WTC11 (cell line): ENCODE measurements at regions not wholly inside any gene's neighbourhood (a gene's known extent, or its start where the extent isn't known, plus 50 kb on each side); places are given as distances from the start of the nearest gene placed in this dataset.
"Not testable (repeated sequence)": the region's sequence is repeated elsewhere in the genome, so short reads cannot be mapped to it uniquely, and the experiment has no call there.

ENCODE experiments used
- ATAC-seq: fragments of 200-7000 bp; cut with Tn5 transposase; 2 replicates; pipeline ENCODE4 v1.10.0; 2021; ENCODE audit warnings: mild to moderate bottlenecking, moderate library complexity
- CTCF ChIA-PET: fragments of 300-600 bp; sonication (Branson Sonifier 250); formaldehyde crosslinking; loops from one replicate; lab custom pipeline; 2021; ENCODE audit warnings: antibody characterized with exemption; lab: Charles Lee
- POLR2A ChIA-PET: fragments of 350-600 bp; sonication (Branson Sonifier 250); formaldehyde crosslinking; loops from one replicate; lab custom pipeline; 2021; ENCODE audit warnings: antibody characterized with exemption; lab: Charles Lee
- DNase-seq: peaks from one replicate; pipeline ENCODE4 v3.0.0; 2021; ENCODE audit warnings: low spot score
- H3K27ac Mint-ChIP-seq: 2 replicates; pipeline ENCODE4 v1.8.0; 2021; ENCODE audit warnings: mixed read lengths
- H3K27me3 Mint-ChIP-seq: 2 replicates; pipeline ENCODE4 v1.8.0; 2021; ENCODE audit warnings: low read depth, mild to moderate bottlenecking, moderate library complexity, mixed read lengths
- H3K36me3 Mint-ChIP-seq: 2 replicates; pipeline ENCODE4 v1.8.0; 2021; ENCODE audit warnings: mixed read lengths
- H3K4me1 Mint-ChIP-seq: 2 replicates; pipeline ENCODE4 v1.8.0; 2022; ENCODE audit warnings: mixed read lengths
- H3K4me3 Mint-ChIP-seq: 2 replicates; pipeline ENCODE4 v1.8.0; 2021; ENCODE audit warnings: mild to moderate bottlenecking, moderate library complexity, mixed read lengths
- H3K9me3 Mint-ChIP-seq: 2 replicates; pipeline ENCODE4 v1.8.0; 2021; ENCODE audit warnings: mixed read lengths
- ATF6 ChIP-seq: sonication (generic); formaldehyde crosslinking; IDR thresholded peaks from 2 replicates; pipeline ENCODE4 v1.8.1; 2023; ENCODE audit warnings: mild to moderate bottlenecking, missing genetic modification reagents
- CDX4 ChIP-seq: fragments of 250-450 bp; sonication (Bioruptor Pico); IDR thresholded peaks from 2 replicates; pipeline ENCODE4 v1.9.0; 2021; ENCODE audit warnings: moderate library complexity, mild to moderate bottlenecking, inconsistent platforms, borderline replicate concordance
- E2F1 ChIP-seq: sonication (generic); formaldehyde crosslinking; IDR thresholded peaks from 2 replicates; pipeline ENCODE4 v1.8.0; 2022; ENCODE audit warnings: mild to moderate bottlenecking, missing genetic modification reagents
- ETV6 ChIP-seq: sonication (generic); formaldehyde crosslinking; IDR thresholded peaks from 2 replicates; pipeline ENCODE4 v1.8.1; 2022; ENCODE audit warnings: mild to moderate bottlenecking, missing genetic modification reagents
- FOXP1 ChIP-seq: sonication (generic); formaldehyde crosslinking; IDR thresholded peaks from 2 replicates; pipeline ENCODE4 v1.8.0; 2022; ENCODE audit warnings: missing genetic modification reagents, mild to moderate bottlenecking, moderate library complexity, borderline replicate concordance
- JUN ChIP-seq: sonication (generic); formaldehyde crosslinking; IDR thresholded peaks from 2 replicates; pipeline ENCODE4 v1.8.0; 2023; ENCODE audit warnings: mild to moderate bottlenecking, missing genetic modification reagents
- KAT7 ChIP-seq: sonication (generic); formaldehyde crosslinking; IDR thresholded peaks from 2 replicates; pipeline ENCODE4 v1.8.1; 2023; ENCODE audit warnings: missing genetic modification reagents, mild to moderate bottlenecking, borderline replicate concordance
- MAX ChIP-seq: sonication (generic); formaldehyde crosslinking; IDR thresholded peaks from 2 replicates; pipeline ENCODE4 v1.8.0; 2022; ENCODE audit warnings: mild to moderate bottlenecking, missing genetic modification reagents
- MXD4 ChIP-seq: fragments of 250-450 bp; sonication (Bioruptor Pico); IDR thresholded peaks from 2 replicates; pipeline ENCODE4 v1.8.0; 2021; ENCODE audit warnings: mild to moderate bottlenecking, moderate library complexity, borderline replicate concordance
- MYBL2 ChIP-seq: sonication (generic); formaldehyde crosslinking; IDR thresholded peaks from 2 replicates; pipeline ENCODE4 v1.8.1; 2023; ENCODE audit warnings: mild to moderate bottlenecking, moderate library complexity, missing genetic modification reagents
- NFATC4 ChIP-seq: fragments of 250-450 bp; sonication (Bioruptor Pico); IDR thresholded peaks from 2 replicates; pipeline ENCODE4 v1.9.0; 2021; ENCODE audit warnings: mild to moderate bottlenecking
- NR2C2 ChIP-seq: sonication (generic); formaldehyde crosslinking; IDR thresholded peaks from 2 replicates; pipeline ENCODE4 v1.8.0; 2022; ENCODE audit warnings: mild to moderate bottlenecking, missing genetic modification reagents
- NR3C1 ChIP-seq: sonication (generic); formaldehyde crosslinking; conservative IDR thresholded peaks from 2 replicates; pipeline ENCODE4 v1.8.1; 2023; ENCODE audit warnings: low read depth, mild to moderate bottlenecking, missing genetic modification reagents
- RELA ChIP-seq: sonication (generic); formaldehyde crosslinking; IDR thresholded peaks from 2 replicates; pipeline ENCODE4 v1.8.1; 2022; ENCODE audit warnings: missing genetic modification reagents, mild to moderate bottlenecking, borderline replicate concordance
- SMAD3 ChIP-seq: sonication (generic); formaldehyde crosslinking; IDR thresholded peaks from 2 replicates; pipeline ENCODE4 v1.8.0; 2022; ENCODE audit warnings: missing genetic modification reagents, mild to moderate bottlenecking, borderline replicate concordance
- TCF7 ChIP-seq: sonication (generic); formaldehyde crosslinking; IDR thresholded peaks from 2 replicates; pipeline ENCODE4 v1.8.0; 2022; ENCODE audit warnings: mild to moderate bottlenecking, low read depth, missing genetic modification reagents, moderate library complexity
- ZNF121 ChIP-seq: sonication (generic); formaldehyde crosslinking; IDR thresholded peaks from 2 replicates; pipeline ENCODE4 v1.8.0; 2023; ENCODE audit warnings: missing genetic modification reagents
- ZNF281 ChIP-seq: sonication (generic); formaldehyde crosslinking; IDR thresholded peaks from 2 replicates; pipeline ENCODE4 v1.8.0; 2023; ENCODE audit warnings: mild to moderate bottlenecking, missing genetic modification reagents
- ZNF423 ChIP-seq: fragments of 250-450 bp; sonication (Bioruptor Pico); IDR thresholded peaks from 2 replicates; pipeline ENCODE4 v2.1.2; 2022; ENCODE audit warnings: mild to moderate bottlenecking, moderate library complexity
- ZNF671 ChIP-seq: fragments of 250-450 bp; sonication (Bioruptor Pico); IDR thresholded peaks from 2 replicates; pipeline ENCODE4 v1.8.0; 2021; ENCODE audit warnings: mild to moderate bottlenecking
- TF ChIP-seq, protein P1 (sequence below): sonication (generic); formaldehyde crosslinking; IDR thresholded peaks from 2 replicates; pipeline ENCODE4 v1.8.1; 2022; ENCODE audit warnings: mild to moderate bottlenecking, moderate library complexity, missing genetic modification reagents

- no peak overlapping the region for H3K4me3 Mint-ChIP-seq
- ChIA-PET CTCF (no interaction called here), POLR2A (no interaction called here)
- TF ChIP-seq ZNF121 (CRISPR knock-in tag) (no peak), JUN (CRISPR knock-in tag) (no peak), KAT7 (no peak), NFATC4 (no peak), FOXP1 (no peak), ZNF281 (CRISPR knock-in tag) (no peak), ZNF671 (CRISPR knock-in tag) (no peak), E2F1 (CRISPR knock-in tag) (no peak), NR2C2 (CRISPR knock-in tag) (no peak), ETV6 (CRISPR knock-in tag) (no peak), NR3C1 (CRISPR knock-in tag) (no peak)
- TF ChIP-seq, protein P1, sequence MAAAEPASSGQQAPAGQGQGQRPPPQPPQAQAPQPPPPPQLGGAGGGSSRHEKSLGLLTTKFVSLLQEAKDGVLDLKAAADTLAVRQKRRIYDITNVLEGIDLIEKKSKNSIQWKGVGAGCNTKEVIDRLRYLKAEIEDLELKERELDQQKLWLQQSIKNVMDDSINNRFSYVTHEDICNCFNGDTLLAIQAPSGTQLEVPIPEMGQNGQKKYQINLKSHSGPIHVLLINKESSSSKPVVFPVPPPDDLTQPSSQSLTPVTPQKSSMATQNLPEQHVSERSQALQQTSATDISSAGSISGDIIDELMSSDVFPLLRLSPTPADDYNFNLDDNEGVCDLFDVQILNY (CRISPR knock-in tag), result no peak
- peaks cover 10% of the 10 kb centered on the region for H3K36me3 Mint-ChIP-seq
- no peaks in the 10 kb centered on the region for H3K27me3 Mint-ChIP-seq
- peaks cover 30% of the 10 kb centered on the region for H3K4me1 Mint-ChIP-seq
- peaks cover 30% of the 10 kb centered on the region for H3K9me3 Mint-ChIP-seq
- no peak overlapping the region for H3K27ac Mint-ChIP-seq
- ATAC-seq (no peak), DNase-seq (no peak)
These were observed 95.8 kb downstream of the AASDHPPT start for GRCh38 chr11:106173291-106173690.

- Mint-ChIP-seq H3K9me3 (peaks cover 26% of the 10 kb centered on the region), H3K4me1 (peaks cover 30% of the 10 kb centered on the region)
- CTCF ChIA-PET, DNase-seq, ATAC-seq, H3K4me3 Mint-ChIP-seq, H3K27ac Mint-ChIP-seq, H3K27me3 Mint-ChIP-seq, H3K36me3 Mint-ChIP-seq, POLR2A ChIA-PET: not testable (repeated sequence)
These were observed 96.5 kb downstream of the AASDHPPT start for GRCh38 chr11:106174003-106174402.

DNA sequence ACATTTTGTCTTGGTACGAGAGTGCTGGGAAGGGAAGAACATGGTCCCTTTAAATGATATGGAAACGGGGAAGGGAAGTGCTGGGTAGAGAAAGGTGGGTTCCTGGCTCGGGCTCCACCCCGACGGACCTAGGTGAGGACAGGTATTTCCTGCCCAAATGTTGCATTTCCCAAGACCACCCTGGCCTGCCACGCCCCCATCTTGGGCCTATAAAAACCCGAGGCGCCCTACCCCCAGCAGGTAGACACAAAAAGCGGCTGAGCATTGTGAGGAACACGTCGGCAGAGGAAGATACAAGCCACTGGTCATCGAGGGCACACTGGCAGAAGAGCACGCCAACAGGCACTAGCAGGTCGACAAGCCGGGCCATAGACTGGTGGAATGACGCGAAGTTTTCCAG lies 99.4 kb downstream of the AASDHPPT start:
- peaks cover 14% of the 10 kb centered on the region for H3K36me3 Mint-ChIP-seq
- no peak overlapping the region for H3K4me3 Mint-ChIP-seq
- H3K9me3 Mint-ChIP-seq, result peaks cover 19% of the 10 kb centered on the region
- DNase-seq, result no peak
- TF ChIP-seq RELA (CRISPR knock-in tag) (no peak), MYBL2 (CRISPR knock-in tag) (no peak), TCF7 (CRISPR knock-in tag) (no peak), SMAD3 (CRISPR knock-in tag) (no peak), CDX4 (CRISPR knock-in tag) (no peak), FOXP1 (no peak), ZNF423 (CRISPR knock-in tag) (no peak), MAX (no peak), ZNF671 (CRISPR knock-in tag) (no peak), MXD4 (CRISPR knock-in tag) (no peak), ATF6 (CRISPR knock-in tag) (no peak), NR2C2 (CRISPR knock-in tag) (no peak)
- TF ChIP-seq, all 79 proteins: peak for 0
- ChIA-PET CTCF (interaction anchor here (0.6 to 1.0 kb wide), 2 partner anchors 21 to 1413 kb away, joined by 3 to 8 read pairs; no protein-coding TSS in a partner anchor), POLR2A (interaction anchor here (0.7 kb wide), 1 partner anchor 944 kb away, joined by 3 read pairs; no protein-coding TSS in a partner anchor)
- Mint-ChIP-seq H3K27ac (no peak overlapping the region), H3K27me3 (no peaks in the 10 kb centered on the region), H3K4me1 (peaks cover 25% of the 10 kb centered on the region)
- ATAC-seq, result peak; percentile 24; the same call in 1 of the 2 replicates
